ENCODE measurements at regions not wholly inside any gene's neighbourhood (a gene's known extent, or its start where the extent isn't known, plus 50 kb on each side); places are given as distances from the start of the nearest gene placed in this dataset.

DNA sequence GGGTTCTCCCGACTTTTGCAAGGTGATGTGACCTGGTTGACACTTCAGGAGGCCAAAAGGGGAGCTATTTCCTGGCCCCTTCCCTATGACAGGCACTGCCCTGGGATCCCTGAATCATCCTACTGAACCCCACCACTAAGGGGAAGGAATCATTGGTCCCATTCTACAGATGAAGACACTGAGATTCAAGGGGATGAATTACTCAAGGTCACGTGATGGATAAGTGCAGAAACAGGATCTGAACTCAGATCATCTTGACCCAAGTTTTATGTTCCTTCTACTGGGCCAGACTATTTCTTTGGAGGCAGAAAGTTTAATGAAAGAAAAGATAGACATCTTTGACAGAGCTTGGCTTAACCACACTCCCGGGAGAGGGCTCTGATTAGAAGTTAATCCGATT is 258.7 kb downstream of the RRAGC start:
- no TSS peak for BruUV-seq (replicated peaks)
- H3K4me2 ChIP-seq (ENCODE audit: insufficient read depth, low read length), result no peak overlapping the region
- H3K36me3 ChIP-seq (ENCODE audit: control insufficient read depth in 2 of 2, extremely low read depth in 1 of 2, insufficient read depth in 2 of 2, low read length in 2 of 2), result no peaks in the 10 kb centered on the region
- H3K4me3 ChIP-seq (replicated peaks in 1 of 3; ENCODE audit: insufficient read depth in 1 of 3, low read depth in 1 of 3, low read length in 3 of 3), result no peak overlapping the region
- ChIA-PET CTCF (no interaction called here), POLR2A (no interaction called here)
- no peak overlapping the region for H2AFZ ChIP-seq (ENCODE audit: low read depth, low read length)
- FAIRE-seq, result no peak
- TF ChIP-seq POLR2AphosphoS5 (IDR thresholded peaks at IDR 0.05; ENCODE audit: insufficient read depth, low read depth, low read length) (no peak), JUN (IDR thresholded peaks at IDR 0.05; ENCODE audit: borderline replicate concordance, insufficient read depth, insufficient read length, low read depth) (no peak), EZH2 (IDR thresholded peaks at IDR 0.05; ENCODE audit: borderline replicate concordance, low read depth, low read length, severe bottlenecking) (no peak)
- TF ChIP-seq, protein P1, sequence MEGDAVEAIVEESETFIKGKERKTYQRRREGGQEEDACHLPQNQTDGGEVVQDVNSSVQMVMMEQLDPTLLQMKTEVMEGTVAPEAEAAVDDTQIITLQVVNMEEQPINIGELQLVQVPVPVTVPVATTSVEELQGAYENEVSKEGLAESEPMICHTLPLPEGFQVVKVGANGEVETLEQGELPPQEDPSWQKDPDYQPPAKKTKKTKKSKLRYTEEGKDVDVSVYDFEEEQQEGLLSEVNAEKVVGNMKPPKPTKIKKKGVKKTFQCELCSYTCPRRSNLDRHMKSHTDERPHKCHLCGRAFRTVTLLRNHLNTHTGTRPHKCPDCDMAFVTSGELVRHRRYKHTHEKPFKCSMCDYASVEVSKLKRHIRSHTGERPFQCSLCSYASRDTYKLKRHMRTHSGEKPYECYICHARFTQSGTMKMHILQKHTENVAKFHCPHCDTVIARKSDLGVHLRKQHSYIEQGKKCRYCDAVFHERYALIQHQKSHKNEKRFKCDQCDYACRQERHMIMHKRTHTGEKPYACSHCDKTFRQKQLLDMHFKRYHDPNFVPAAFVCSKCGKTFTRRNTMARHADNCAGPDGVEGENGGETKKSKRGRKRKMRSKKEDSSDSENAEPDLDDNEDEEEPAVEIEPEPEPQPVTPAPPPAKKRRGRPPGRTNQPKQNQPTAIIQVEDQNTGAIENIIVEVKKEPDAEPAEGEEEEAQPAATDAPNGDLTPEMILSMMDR (IDR thresholded peaks at IDR 0.05; ENCODE audit: extremely low read depth in 1 of 2, insufficient read depth in 1 of 2, low read depth in 1 of 2, low read length in 2 of 2), result no peak
- no peaks in the 10 kb centered on the region for H3K27me3 ChIP-seq (ENCODE audit: control insufficient read depth in 2 of 2, insufficient read depth in 2 of 2, low read length in 2 of 2)
- no peak for DNase-seq (ENCODE audit: low read depth, low spot score)
- dilution Hi-C loops (cut with MboI; ENCODE audit: extremely low pct_ligation_motif_present, low sequenced_read_pairs), result no loop called here
- H4K20me1 ChIP-seq (replicated peaks; ENCODE audit: control insufficient read depth, extremely low read depth, insufficient read depth, low read length), result no peaks in the 10 kb centered on the region
- no peaks in the 10 kb centered on the region for H3K9me3 ChIP-seq (replicated peaks; ENCODE audit: control insufficient read depth, insufficient read depth, low read length)
- intact Hi-C loops (cut with micrococcal nuclease), result no loop called here
- no peak overlapping the region for H3K27ac ChIP-seq (ENCODE audit: insufficient read depth, low read depth, low read length)
- H3K9me1 ChIP-seq (replicated peaks; ENCODE audit: control insufficient read depth, extremely low read depth, insufficient read depth, low read length), result no peaks in the 10 kb centered on the region
- no peak overlapping the region for H3K9ac ChIP-seq (replicated peaks; ENCODE audit: extremely low read depth, insufficient read depth, low read length)
- no peaks in the 10 kb centered on the region for H3K4me1 ChIP-seq (ENCODE audit: control insufficient read depth, extremely low read depth, insufficient read depth, low read length)
- H3K79me2 ChIP-seq (ENCODE audit: control insufficient read depth, insufficient read depth, low read length), result no peaks in the 10 kb centered on the region

DNA sequence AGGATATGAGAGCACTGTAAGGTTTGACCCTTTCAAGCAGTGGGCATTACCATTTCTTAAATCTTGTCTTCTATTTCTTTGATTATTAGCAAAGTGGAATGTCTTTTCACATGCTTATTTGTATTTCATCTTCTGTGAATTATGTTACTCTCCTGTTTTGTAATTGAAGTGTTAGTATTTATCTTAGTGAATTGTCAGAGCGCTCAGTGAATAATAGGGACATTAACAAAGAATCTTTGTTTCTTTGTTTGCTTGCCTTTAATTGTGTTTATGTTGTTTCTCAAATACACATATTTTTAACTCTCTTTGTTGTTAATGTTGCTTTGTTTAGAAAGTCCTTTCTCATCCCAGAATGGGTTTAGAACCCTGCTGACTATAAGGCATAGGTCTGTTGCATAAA is 259.3 kb downstream of the RRAGC start:
- Histone ChIP-seq H3K4me3 (replicated peaks in 1 of 3; ENCODE audit: insufficient read depth in 1 of 3, low read depth in 1 of 3, low read length in 3 of 3) (no peak overlapping the region), H3K27me3 (ENCODE audit: control insufficient read depth in 2 of 2, insufficient read depth in 2 of 2, low read length in 2 of 2) (no peaks in the 10 kb centered on the region), H3K9me3 (replicated peaks; ENCODE audit: control insufficient read depth, insufficient read depth, low read length) (no peaks in the 10 kb centered on the region), H3K27ac (ENCODE audit: insufficient read depth, low read depth, low read length) (no peak overlapping the region), H3K9me1 (replicated peaks; ENCODE audit: control insufficient read depth, extremely low read depth, insufficient read depth, low read length) (no peaks in the 10 kb centered on the region), H2AFZ (ENCODE audit: low read depth, low read length) (no peak overlapping the region), H3K4me2 (ENCODE audit: insufficient read depth, low read length) (no peak overlapping the region), H3K79me2 (ENCODE audit: control insufficient read depth, insufficient read depth, low read length) (no peaks in the 10 kb centered on the region), H3K4me1 (ENCODE audit: control insufficient read depth, extremely low read depth, insufficient read depth, low read length) (no peaks in the 10 kb centered on the region), H4K20me1 (replicated peaks; ENCODE audit: control insufficient read depth, extremely low read depth, insufficient read depth, low read length) (no peaks in the 10 kb centered on the region), H3K9ac (replicated peaks; ENCODE audit: extremely low read depth, insufficient read depth, low read length) (no peak overlapping the region), H3K36me3 (ENCODE audit: control insufficient read depth in 2 of 2, extremely low read depth in 1 of 2, insufficient read depth in 2 of 2, low read length in 2 of 2) (no peaks in the 10 kb centered on the region)
- TF ChIP-seq MYC (IDR thresholded peaks at IDR 0.05; ENCODE audit: low read depth, low read length) (no peak), JUN (IDR thresholded peaks at IDR 0.05; ENCODE audit: borderline replicate concordance, insufficient read depth, insufficient read length, low read depth) (no peak), POLR2A (IDR thresholded peaks at IDR 0.05; ENCODE audit: low read depth, low read length) (no peak), FOS (IDR thresholded peaks at IDR 0.05; ENCODE audit: borderline replicate concordance, insufficient read depth, low read length) (no peak), POLR2AphosphoS5 (IDR thresholded peaks at IDR 0.05; ENCODE audit: insufficient read depth, low read depth, low read length) (no peak), GATA2 (IDR thresholded peaks at IDR 0.05; ENCODE audit: insufficient read depth, insufficient read length, low read depth, low read length) (no peak), EZH2 (IDR thresholded peaks at IDR 0.05; ENCODE audit: borderline replicate concordance, low read depth, low read length, severe bottlenecking) (no peak)
- TF ChIP-seq, protein P1 (IDR thresholded peaks at IDR 0.05; ENCODE audit: extremely low read depth in 1 of 2, insufficient read depth in 1 of 2, low read depth in 1 of 2, low read length in 2 of 2), result no peak
- TF ChIP-seq, protein P2, sequence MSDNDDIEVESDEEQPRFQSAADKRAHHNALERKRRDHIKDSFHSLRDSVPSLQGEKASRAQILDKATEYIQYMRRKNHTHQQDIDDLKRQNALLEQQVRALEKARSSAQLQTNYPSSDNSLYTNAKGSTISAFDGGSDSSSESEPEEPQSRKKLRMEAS (IDR thresholded peaks at IDR 0.05; ENCODE audit: insufficient read depth, insufficient read length), result no peak
- dilution Hi-C loops (cut with MboI; ENCODE audit: extremely low pct_ligation_motif_present, low sequenced_read_pairs), result no loop called here
- DNase-seq (ENCODE audit: low read depth, low spot score) (no peak), FAIRE-seq (no peak)
- ChIA-PET CTCF (no interaction called here), POLR2A (no interaction called here)
- BruUV-seq (replicated peaks), result no TSS peak
- intact Hi-C loops (cut with micrococcal nuclease), result no loop called here
